NCI-H1930 (cell line): ENCODE measurements at regions not wholly inside any gene's neighbourhood (a gene's known extent, or its start where the extent isn't known, plus 50 kb on each side); places are given as distances from the start of the nearest gene placed in this dataset.
A peak's percentile ranks its signal among the peaks of the same experiment; 100 is the strongest.

Source experiments
- DNase-seq, 2 experiments: peaks; one replicate each; lab custom pipeline; 2025; lab: John Stamatoyannopoulos, UW

DNA sequence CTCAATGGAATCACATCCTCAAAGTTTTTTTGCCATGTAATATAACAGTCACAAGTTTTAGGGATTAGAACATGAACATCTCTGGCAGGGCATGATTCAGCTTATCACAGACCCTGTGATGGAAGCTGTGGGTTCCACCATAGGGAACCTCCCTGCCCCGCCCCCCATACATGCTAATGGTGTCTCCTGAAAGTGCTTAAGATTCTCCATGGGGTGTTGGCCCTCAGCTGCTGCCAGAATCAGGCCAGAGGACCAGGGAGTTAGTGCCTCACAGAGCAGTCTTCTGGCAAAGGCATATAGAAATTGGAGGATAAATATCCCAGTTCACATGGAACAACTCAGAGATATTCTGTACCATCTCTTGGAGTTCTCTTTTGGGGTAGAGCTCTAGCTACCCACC lies 119.4 kb downstream of the RAB11FIP2 start:
- DNase-seq: no peak

DNA sequence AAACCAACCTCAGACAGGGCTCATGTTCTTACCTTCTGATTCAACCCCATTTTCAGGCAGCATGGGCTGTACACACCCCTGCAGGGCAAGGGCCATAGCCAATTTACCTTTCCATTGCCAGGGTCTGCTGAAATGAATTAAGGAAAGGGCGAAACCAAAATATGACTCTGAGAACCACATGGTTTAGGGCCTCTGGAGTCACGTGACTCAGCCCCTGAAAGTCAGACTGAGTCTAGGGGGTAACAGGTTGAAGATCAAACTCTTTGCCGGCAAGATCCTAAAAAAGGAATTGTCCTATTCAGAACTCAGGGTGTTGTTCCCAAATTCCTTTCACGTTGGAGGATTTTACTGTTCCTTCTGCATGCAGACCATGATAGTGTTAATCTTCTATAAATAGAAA lies 118.9 kb downstream of the RAB11FIP2 start:
- DNase-seq: no peak

DNA sequence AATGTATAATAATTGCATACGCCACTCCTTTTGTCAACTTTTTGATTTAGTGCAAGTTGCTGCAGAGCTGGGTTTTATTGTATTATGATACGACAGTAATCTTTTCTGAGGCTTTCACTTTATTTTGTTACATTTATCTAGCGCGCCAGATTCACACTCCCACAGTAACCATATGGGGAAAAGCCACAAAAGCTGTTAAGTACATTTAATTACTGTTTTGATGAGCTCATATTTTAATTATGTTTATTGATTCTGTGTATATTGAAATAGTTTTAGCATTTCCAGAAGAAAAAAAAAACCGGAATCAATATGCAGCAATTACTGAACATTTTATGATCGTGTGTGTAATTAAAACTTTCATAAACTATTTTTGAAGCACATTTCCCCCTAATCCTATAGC lies 118.5 kb downstream of the RAB11FIP2 start:
- DNase-seq: no peak

DNA sequence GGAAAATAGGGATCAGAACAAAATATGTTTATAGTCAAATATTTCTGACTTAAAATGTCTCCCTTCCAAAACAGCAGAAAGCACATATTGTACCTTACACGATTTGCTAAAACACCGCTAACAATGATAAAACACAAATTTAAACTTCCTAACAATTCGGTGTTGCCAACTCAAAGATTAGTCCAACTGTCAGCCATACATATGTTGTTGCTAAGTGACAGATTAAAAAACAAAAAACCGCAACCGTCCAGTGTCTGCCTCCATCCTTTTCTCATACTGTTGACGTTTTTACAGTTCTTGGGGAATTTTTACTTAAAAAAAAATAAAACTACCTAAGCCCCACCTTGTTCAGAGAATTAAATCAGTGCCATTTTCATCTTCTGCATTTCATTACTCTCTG lies 118.0 kb downstream of the RAB11FIP2 start:
- DNase-seq: no peak

DNA sequence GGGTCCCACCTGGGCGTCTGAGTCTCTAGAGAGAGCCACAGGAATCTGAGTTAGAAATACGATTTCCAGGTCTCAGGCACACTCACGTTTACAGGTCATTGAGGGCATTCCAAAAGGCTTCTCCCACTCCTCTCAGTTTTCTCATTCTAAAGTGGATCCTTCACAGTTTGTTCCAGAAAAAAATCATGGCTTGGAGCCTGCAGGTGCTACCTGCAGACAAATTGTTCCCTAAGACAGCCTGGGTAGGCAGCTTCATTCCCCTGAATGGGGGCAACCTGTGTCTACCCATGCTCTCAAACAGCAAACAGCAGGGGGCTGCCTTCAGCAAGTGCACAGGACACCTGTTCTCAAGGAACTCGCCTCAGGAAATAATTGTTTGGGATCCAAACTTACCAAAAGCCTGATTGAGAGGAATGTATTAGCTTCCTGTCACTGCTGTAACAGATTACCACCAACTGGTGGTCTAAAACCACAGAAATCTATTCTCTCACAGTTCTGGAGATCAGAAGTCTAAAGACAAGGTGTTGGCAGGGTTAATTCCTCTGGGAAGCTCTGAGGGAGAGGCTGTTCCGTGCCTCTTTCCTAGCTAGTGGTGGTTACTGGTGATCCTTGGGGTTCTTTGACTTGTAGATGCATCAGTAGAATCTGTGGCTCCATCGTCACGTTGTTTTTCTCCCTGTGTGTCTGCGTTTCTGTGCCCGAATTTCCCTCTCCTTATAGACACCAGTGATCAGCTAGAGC lies 117.2 kb downstream of the RAB11FIP2 start:
- DNase-seq: no peak

DNA sequence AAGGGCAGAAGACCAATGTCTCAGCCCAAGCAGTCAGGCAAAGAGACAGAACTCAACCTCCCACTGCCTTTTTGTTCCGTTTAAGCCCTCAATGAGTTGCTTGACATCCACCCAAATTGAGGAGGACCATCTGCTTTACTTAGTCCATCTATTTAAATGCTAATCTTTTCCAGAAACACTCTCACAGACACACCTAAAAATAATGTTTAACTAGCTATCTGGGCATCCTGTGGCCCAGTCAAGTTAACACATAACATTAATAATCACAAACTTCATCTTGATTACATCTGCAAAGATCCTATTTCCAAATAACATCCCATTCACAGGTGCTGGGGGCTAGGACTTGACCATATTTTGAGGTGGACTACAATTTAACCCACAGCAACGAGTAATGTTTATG lies 115.7 kb downstream of the RAB11FIP2 start:
- no peak for DNase-seq

DNA sequence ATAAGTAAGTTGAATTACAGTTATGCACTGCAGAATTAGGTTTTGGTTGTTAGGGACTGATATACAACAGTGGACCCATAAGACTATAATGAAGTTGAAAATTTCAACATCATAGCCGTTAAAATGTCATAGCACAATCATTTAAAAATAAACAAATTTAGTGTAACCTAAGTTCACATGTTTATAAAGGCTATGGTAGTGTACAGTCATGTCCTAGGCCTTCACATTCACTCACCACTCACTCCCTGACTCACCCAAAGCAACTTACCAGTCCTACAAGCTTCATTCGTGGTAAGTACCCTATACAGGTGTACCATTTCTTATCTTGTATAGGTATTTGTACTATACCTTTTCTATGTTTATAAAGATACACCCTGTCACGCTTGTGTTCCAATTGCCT lies 113.7 kb downstream of the RAB11FIP2 start:
- no peak for DNase-seq

DNA sequence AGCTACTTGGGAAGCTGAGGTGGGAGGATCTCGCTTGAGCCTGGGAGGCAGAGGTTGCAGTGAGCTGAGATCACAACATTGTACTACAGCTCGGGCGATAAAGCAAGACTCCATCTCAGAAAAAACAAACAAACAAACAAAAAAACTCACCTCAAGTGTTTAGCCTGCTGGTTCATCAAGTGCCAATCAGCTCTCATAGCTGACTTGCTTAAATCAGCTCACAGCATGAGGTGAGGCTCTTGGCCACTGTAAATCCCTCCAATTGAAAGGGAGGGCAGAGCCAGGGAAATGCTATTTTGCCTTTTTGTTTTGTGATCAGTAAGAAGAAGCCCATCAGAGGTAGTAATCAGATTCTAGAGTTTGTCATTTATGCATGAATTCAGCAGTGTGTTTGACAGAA lies 112.3 kb downstream of the RAB11FIP2 start:
- DNase-seq: no peak

DNA sequence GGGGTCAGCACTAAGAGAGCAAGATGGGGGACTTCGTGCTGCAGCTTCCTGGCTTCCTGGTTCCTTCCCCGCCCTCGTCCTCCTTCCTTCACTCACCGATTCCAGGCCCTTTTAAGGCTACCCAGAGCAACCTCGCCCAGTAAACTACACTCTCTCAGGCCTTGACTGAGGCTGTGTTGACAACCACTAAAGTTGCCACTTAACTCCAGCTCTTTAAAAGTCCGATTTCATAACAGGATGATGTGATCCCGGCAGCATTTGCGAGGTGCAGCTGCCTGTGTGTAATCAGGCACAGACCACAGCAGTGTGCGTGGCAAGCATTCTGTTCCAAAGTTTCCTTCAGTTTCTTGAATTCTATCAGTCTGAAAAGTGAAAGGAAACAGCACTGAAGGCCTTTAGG lies 110.6 kb downstream of the RAB11FIP2 start:
- DNase-seq: no peak

DNA sequence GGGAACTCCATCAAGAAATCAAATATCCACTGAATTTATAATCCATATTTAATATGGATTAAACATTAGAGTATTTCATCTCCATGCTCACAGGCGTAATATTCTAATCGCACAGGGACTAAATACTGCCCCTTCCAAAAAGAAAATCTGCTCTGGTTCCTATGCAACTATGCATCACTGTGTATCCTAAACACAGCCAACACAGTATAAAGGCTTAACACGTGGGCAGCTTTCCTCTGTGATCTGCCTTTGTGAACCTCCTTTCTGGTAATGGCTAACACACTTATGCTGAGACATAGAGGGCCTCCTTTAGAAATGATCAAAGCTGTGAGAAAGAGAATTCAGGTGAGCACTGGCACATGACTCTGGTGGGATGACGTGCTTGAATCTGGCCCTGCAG lies 110.2 kb downstream of the RAB11FIP2 start:
- no peak for DNase-seq

DNA sequence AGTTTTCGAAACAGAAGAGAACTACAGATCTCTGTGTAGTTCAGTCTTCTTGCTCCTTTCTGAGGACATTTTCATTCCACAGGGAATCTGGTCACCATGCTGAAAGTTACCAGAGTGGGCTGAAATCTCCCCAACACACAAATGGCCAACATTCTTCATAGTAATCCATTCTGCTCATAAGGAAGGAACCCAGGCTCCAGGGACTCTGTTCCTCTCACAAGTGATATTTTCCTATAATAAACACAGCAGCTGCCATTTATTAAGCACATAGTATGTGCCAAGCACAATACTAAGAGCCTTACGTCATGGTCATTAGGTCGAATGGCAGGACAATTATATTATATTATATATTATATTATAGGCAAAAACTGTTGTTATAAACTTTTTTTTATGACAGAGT lies 109.8 kb downstream of the RAB11FIP2 start:
- DNase-seq: no peak

DNA sequence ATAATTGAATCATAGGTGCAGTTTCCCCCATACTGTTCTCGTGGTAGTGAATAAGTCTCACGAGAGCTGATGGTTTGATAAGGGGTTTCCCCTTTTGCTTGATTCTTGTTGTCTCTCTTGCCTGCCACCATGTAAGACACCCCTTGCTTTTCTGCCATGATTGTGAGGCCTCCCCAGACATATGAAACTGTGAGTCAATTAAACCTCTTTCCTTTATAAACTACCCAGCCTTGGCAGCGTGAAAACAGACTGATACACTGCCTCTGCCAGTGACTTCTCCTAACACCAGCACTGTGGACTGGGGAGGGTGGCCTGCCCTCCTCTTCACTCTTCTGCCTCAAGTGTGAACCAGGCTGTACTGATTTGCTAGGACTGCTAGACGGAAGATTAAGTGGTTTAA lies 108.6 kb downstream of the RAB11FIP2 start:
- DNase-seq: no peak

DNA sequence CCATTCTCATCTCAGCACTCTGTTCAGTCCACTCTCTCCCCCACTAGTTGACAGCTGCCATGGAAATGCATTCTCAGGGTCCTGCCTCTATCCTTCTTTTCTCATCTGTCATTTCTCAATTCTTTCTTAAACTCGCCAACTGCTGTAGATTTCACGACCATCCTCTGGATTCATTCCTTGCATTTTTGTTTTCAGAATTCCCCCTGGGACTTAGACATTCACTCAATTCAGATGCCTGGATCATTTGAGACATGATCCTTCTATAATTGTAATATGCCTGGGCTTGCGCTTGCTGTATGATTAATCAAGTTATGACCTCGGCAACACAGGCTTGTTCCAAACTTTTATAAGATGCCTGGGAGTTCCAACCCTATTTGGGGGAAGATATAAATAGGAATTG lies 104.5 kb downstream of the RAB11FIP2 start:
- DNase-seq: no peak

DNA sequence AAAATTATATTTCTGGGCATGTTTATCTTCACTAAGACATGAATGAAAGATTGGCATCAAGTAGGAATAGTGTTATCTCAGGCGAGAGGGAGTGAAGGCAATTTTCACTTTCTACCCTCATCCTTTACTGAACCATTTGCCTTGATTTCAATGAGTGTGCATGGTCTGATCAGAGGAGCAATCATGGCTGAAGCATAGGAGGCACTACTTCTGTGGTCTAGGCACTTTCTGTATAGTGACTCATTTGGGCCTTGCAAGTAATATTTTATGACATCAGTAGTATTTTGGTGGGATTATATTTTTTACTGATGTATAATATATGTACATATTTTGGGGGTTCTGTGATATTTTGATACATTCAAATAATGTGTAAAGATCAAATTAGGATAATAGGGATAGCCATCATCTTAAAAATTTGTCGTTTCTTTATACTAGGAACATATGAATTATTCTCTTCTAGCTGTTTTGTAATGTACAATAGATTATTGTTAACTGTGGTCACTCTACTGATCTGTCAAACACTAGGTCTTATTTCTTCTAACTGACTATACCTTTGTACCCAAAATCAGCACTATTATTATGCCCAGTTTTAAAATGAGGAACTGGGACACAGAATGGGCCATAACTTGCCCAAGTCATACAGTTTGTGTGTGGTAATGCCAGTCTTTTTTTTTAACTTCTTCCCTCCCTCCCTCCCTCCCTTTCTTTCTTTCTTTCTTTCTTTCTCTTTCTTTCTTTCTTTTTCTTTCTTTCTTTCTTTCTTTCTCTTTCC lies 101.9 kb downstream of the RAB11FIP2 start:
- DNase-seq: no peak

DNA sequence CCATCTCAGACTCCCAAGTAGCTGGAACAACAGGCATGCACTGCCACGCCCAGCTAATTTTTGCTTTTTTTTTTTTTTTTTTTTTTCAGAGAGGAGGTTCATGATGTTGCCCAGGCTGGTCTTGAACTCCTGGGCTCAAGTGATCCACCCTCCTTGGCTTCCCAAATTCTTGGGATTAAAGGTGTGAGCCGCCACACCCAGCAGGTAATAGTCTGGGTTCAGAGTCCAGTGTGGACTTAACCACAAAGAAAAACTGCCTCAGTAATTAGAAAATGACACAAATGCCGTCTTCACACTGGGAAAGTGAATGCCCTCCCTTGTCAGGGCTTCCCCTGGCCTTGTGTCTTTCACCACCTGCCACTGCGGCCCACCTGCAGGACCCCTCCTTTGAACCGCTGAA lies 101.1 kb downstream of the RAB11FIP2 start:
- DNase-seq: peak in 1 of 2 experiments; percentile 3

DNA sequence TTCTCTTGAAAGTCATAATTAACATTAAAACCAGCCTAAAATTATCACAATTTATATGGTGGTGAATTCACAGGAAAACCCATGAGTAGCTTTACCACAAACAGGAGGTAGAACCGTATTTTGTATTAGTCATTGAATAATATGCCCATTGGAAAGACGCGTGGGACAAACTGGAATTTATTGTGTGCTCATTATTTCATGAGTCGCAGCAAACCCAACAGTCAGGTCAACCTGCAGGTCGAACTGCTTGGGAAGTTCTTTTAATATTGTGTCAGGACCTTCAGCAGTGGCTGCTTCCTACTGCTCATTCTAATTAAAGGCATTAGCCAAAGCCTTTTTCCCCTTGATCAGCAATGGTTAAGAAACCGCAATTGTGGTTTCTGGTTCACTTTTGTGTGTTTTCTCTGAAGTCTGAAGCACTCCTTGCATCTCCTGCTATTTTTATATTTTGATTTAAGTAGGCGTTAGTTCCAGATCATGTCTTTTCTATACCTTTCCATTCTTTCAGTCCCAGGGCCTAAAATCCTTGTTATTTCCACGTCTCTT lies 100.1 kb downstream of the RAB11FIP2 start:
- no peak for DNase-seq

DNA sequence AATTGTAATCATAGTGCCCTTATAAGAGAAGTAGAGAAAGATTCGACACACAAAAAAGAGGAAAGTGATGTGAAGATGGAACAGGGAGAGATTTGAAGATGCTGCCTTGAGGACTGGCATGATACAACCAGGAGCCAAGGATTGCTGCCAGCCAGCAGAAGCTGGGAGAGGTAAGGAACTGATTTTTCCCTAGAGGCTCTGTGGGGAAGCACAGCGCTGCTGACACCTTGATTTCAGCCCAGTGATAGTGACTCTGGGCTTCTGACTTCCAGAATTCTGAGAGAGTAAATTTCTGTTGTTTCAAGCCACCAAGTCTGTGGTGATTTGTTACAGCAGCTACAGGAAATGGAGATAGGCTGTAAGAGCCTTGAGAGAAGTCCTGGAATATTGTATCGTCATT lies 98.2 kb downstream of the RAB11FIP2 start:
- DNase-seq: no peak

DNA sequence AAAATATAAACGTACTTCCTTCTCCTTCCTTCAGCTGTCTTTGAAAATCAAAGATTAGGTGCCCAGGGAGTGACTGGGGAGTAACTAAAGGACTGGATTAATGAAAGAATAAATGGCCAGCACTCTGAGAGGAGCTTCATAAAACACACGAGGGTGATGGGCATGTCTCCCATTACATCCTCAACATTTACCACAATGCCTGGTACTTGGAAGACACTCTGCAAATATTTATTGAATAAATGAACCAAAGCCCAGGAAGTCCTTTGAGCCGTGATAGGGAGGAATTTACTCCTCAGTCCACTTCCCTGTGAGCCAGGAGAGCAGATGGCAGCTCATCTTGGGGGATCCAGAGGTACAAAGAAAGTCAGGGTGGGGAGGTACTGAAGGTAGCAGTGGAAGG lies 96.3 kb downstream of the RAB11FIP2 start:
- DNase-seq: no peak
